MCF 10A (cell line): ENCODE measurements at regions not wholly inside any gene's neighbourhood (a gene's known extent, or its start where the extent isn't known, plus 50 kb on each side); places are given as distances from the start of the nearest gene placed in this dataset.
"Not testable (repeated sequence)": the region's sequence is repeated elsewhere in the genome, so short reads cannot be mapped to it uniquely, and the experiment has no call there.

Experiments used
- BruUV-seq: library from RNA; stranded (reverse); fragments of 400-500 nt; replicated peaks from 2 replicates; lab custom pipeline; 2021; lab: Mats Ljungman, UMichigan
- CTCF ChIA-PET: fragments of 300-600 bp; sonication (Branson Sonifier 250); formaldehyde crosslinking; extraction: SDS; loops from one replicate; lab custom pipeline; 2021; ENCODE audit warnings: antibody characterized with exemption, inconsistent platforms; lab: Yijun Ruan, JAX
- POLR2A ChIA-PET: fragments of 300-600, 350-650 bp; sonication (Branson Sonifier 250); formaldehyde crosslinking; extraction: SDS; loops from one replicate; lab custom pipeline; 2020; ENCODE audit warnings: antibody characterized with exemption, inconsistent platforms; lab: Yijun Ruan, JAX
- DNase-seq: peaks from one replicate; pipeline ENCODE4 v3.0.0-alpha.2; 2018; ENCODE audit not compliant: unreplicated experiment
- H3K27ac Mint-ChIP-seq: one replicate; pipeline ENCODE4 v1.8.0; 2022; ENCODE audit warnings: mild to moderate bottlenecking, low read depth, mixed read lengths; ENCODE audit not compliant: unreplicated experiment
- H3K27me3 Mint-ChIP-seq: one replicate; pipeline ENCODE4 v1.8.0; 2022; ENCODE audit warnings: mixed read lengths; ENCODE audit not compliant: insufficient read depth, unreplicated experiment
- H3K36me3 Mint-ChIP-seq: one replicate; pipeline ENCODE4 v1.8.0; 2022; ENCODE audit warnings: mild to moderate bottlenecking, moderate library complexity, mixed read lengths; ENCODE audit not compliant: insufficient read depth, unreplicated experiment
- H3K4me1 Mint-ChIP-seq: one replicate; pipeline ENCODE4 v1.8.0; 2022; ENCODE audit warnings: mixed read lengths; ENCODE audit not compliant: insufficient read depth, unreplicated experiment
- H3K4me3 Mint-ChIP-seq: one replicate; pipeline ENCODE4 v1.8.0; 2022; ENCODE audit warnings: mild to moderate bottlenecking, moderate library complexity, mixed read lengths; ENCODE audit not compliant: unreplicated experiment
- H3K9me3 Mint-ChIP-seq: one replicate; pipeline ENCODE4 v1.8.0; 2022; ENCODE audit warnings: mixed read lengths; ENCODE audit not compliant: unreplicated experiment
- CTCF ChIP-seq: fragments of 200-600 bp; IDR thresholded peaks from one replicate; pipeline ENCODE4 v1.8.0; 2022; ENCODE audit warnings: antibody characterized with exemption, mild to moderate bottlenecking; ENCODE audit not compliant: unreplicated experiment
- intact Hi-C: fragments of 100-400 bp; cut with micrococcal nuclease; formaldehyde crosslinking; loops from 2 replicates; pipeline ENCODE4 v1.14.1; 2022

- POLR2A ChIA-PET: no interaction called here
- no peaks in the 10 kb centered on the region for H3K4me1 Mint-ChIP-seq
- H3K9me3 Mint-ChIP-seq: peaks cover 7% of the 10 kb centered on the region
- no peak overlapping the region for H3K4me3 Mint-ChIP-seq
- no TSS peak for BruUV-seq
- no peaks in the 10 kb centered on the region for H3K36me3 Mint-ChIP-seq
- H3K27me3 Mint-ChIP-seq: no peaks in the 10 kb centered on the region
- intact Hi-C loops: no loop called here
- DNase-seq: no peak
- CTCF ChIA-PET: interaction anchor here (1.4 kb wide), 1 partner anchor 10 kb away, joined by 4 read pairs; no protein-coding TSS in a partner anchor
- no peak for TF ChIP-seq CTCF
- no peak overlapping the region for H3K27ac Mint-ChIP-seq
These were observed 958.7 kb downstream of the FSCB start for GRCh38 chr14:43548368-43548767.

- BruUV-seq, H3K9me3 Mint-ChIP-seq, H3K4me3 Mint-ChIP-seq, H3K36me3 Mint-ChIP-seq, DNase-seq, H3K27me3 Mint-ChIP-seq, intact Hi-C loops, H3K27ac Mint-ChIP-seq, POLR2A ChIA-PET, H3K4me1 Mint-ChIP-seq: not testable (repeated sequence)
- CTCF ChIA-PET: interaction anchor here (1.4 kb wide), 1 partner anchor 9 kb away, joined by 4 read pairs; no protein-coding TSS in a partner anchor
These were observed 959.5 kb downstream of the FSCB start for GRCh38 chr14:43547596-43547995.

GRCh38 chr14:43541356-43541755, 965.7 kb downstream of the FSCB start:
- H3K4me1 Mint-ChIP-seq: peaks cover 10% of the 10 kb centered on the region
- intact Hi-C loops: no loop called here
- POLR2A ChIA-PET: no interaction called here
- no TSS peak for BruUV-seq
- no peak for DNase-seq
- CTCF ChIA-PET: no interaction called here
- no peak overlapping the region for H3K27ac Mint-ChIP-seq
- H3K4me3 Mint-ChIP-seq: no peak overlapping the region
- H3K36me3 Mint-ChIP-seq: no peaks in the 10 kb centered on the region
- H3K27me3 Mint-ChIP-seq: no peaks in the 10 kb centered on the region
- no peak for TF ChIP-seq CTCF
- no peaks in the 10 kb centered on the region for H3K9me3 Mint-ChIP-seq

- no peak overlapping the region for H3K27ac Mint-ChIP-seq
- ChIA-PET CTCF (interaction anchor here (0.6 to 1.0 kb wide), 3 partner anchors 30 to 256 kb away, joined by 3 to 5 read pairs (median 3); no protein-coding TSS in a partner anchor), POLR2A (no interaction called here)
- H3K9me3 Mint-ChIP-seq: no peaks in the 10 kb centered on the region
- peaks cover 10% of the 10 kb centered on the region for H3K4me1 Mint-ChIP-seq
- no peaks in the 10 kb centered on the region for H3K27me3 Mint-ChIP-seq
- BruUV-seq: no TSS peak
- H3K4me3 Mint-ChIP-seq: no peak overlapping the region
- intact Hi-C loops: no loop called here
- no peak for TF ChIP-seq CTCF
- no peak for DNase-seq
- H3K36me3 Mint-ChIP-seq: no peaks in the 10 kb centered on the region
These were observed 966.1 kb downstream of the FSCB start for GRCh38 chr14:43540948-43541347.
